ENCODE measurements at regions not wholly inside any gene's neighbourhood (a gene's known extent, or its start where the extent isn't known, plus 50 kb on each side); places are given as distances from the start of the nearest gene placed in this dataset.

- Histone ChIP-seq H3K9me3 (ENCODE audit: control extremely low read depth in 1 of 3, control insufficient read depth in 2 of 3, insufficient read depth in 1 of 3, low read length in 2 of 3) (peaks cover 0 to 22% (median 0%) of the 10 kb centered on the region in 3 donors), H3K36me3 (replicated peaks in 1 of 2; ENCODE audit: control extremely low read depth in 1 of 2, control insufficient read depth in 1 of 2, extremely low read depth in 1 of 2, insufficient read depth in 2 of 2, low read length in 1 of 2) (no peaks in the 10 kb centered on the region), H3K4me1 (ENCODE audit: control insufficient read depth in 2 of 2, insufficient read depth in 2 of 2, low read length in 2 of 2) (no peaks in the 10 kb centered on the region), H3K4me3 (ENCODE audit: control extremely low read depth in 1 of 5, extremely low read depth in 1 of 5, insufficient read depth in 1 of 5, low read depth in 2 of 5, low read length in 4 of 5) (no peak overlapping the region), H3K4me2 (replicated peaks; ENCODE audit: low read depth, low read length, poor library complexity, severe bottlenecking) (no peak overlapping the region), H4K20me1 (ENCODE audit: control insufficient read depth, insufficient read depth, low read length, poor library complexity, severe bottlenecking) (no peaks in the 10 kb centered on the region), H3K27ac (ENCODE audit: low read length in 2 of 2) (no peak overlapping the region), H3K79me2 (ENCODE audit: control insufficient read depth, insufficient read depth, low read length) (no peaks in the 10 kb centered on the region), H2AFZ (ENCODE audit: insufficient read depth, low read depth, low read length, poor library complexity, severe bottlenecking) (no peak overlapping the region), H3K27me3 (replicated peaks in 1 of 4; ENCODE audit: control extremely low read depth in 1 of 4, control insufficient read depth in 3 of 4, insufficient read depth in 4 of 4, low read length in 3 of 4) (no peaks in the 10 kb centered on the region), H3K9ac (ENCODE audit: low read length) (no peak overlapping the region)
- DNase-seq, result no peak
- Mint-ChIP-seq H3K4me3 (no peak overlapping the region), H3K27me3 (peaks cover 2% of the 10 kb centered on the region), H3K9me3 (ENCODE audit: insufficient read depth) (no peaks in the 10 kb centered on the region), H3K27ac (no peak overlapping the region), H3K4me1 (no peaks in the 10 kb centered on the region)
- no peak for ATAC-seq (ENCODE audit: low read depth)
- WGBS (ENCODE audit: insufficient coverage), result 92% methylated on average over 3 of the region's 4 CpGs
- intact Hi-C loops (cut with micrococcal nuclease), result no loop called here
- TF ChIP-seq EZH2 (IDR thresholded peaks at IDR 0.05; ENCODE audit: borderline replicate concordance, insufficient read depth, low read depth, low read length, poor library complexity, severe bottlenecking), result no peak
- no peak for TF ChIP-seq CTCF (IDR thresholded peaks at IDR 0.05)
- POLR2A ChIA-PET, result no interaction called here
- CTCF ChIA-PET, result no interaction called here
These were observed 190.2 kb downstream of the INHBB start for GRCh38 chr2:120536141-120536540.

DNA sequence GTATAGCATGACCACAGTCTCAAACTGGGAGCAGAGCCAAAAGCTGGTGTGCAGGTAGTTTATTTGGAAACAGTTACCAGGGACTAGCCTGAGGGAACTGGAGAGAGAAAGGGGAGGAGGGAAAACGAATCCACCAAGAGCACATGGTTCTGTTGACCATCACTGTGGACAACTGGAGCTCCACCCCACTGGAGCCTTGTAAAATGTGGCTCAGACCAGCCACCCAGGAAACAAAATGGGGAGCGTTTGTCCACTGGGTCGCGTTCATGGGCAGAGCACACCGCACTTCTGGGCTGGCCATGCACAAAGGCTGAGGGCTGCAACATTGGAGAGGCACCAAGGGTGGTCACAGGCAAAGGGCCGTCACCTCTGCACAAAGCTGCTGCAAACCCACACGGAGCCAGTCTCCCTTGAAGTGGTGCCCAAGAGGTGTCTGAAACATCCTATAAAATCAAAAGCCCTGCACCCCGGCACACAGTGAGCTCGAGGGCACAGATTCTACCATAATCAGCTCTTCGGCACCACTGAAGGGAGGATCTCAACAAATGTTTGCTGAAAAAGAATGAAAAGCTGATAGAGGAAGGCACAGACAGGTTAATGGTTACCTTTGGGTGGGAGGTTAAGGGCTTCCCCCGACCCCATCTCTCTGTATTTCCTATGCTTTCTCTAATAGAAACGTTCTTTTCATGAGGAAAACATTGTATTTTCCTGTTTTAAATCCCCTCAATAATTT is 192.9 kb downstream of the INHBB start:
- POLR2A ChIA-PET, result no interaction called here
- Histone ChIP-seq H3K9ac (ENCODE audit: low read length) (no peak overlapping the region), H3K27me3 (replicated peaks in 1 of 4; ENCODE audit: control extremely low read depth in 1 of 4, control insufficient read depth in 3 of 4, insufficient read depth in 4 of 4, low read length in 3 of 4) (no peaks in the 10 kb centered on the region), H3K27ac (ENCODE audit: low read length in 2 of 2) (no peak overlapping the region), H4K20me1 (ENCODE audit: control insufficient read depth, insufficient read depth, low read length, poor library complexity, severe bottlenecking) (no peaks in the 10 kb centered on the region), H3K4me1 (ENCODE audit: control insufficient read depth in 2 of 2, insufficient read depth in 2 of 2, low read length in 2 of 2) (no peaks in the 10 kb centered on the region), H3K36me3 (replicated peaks in 1 of 2; ENCODE audit: control extremely low read depth in 1 of 2, control insufficient read depth in 1 of 2, extremely low read depth in 1 of 2, insufficient read depth in 2 of 2, low read length in 1 of 2) (no peaks in the 10 kb centered on the region), H3K9me3 (ENCODE audit: control extremely low read depth in 1 of 3, control insufficient read depth in 2 of 3, insufficient read depth in 1 of 3, low read length in 2 of 3) (peaks cover 0 to 9% (median 0%) of the 10 kb centered on the region in 3 donors), H3K4me3 (ENCODE audit: control extremely low read depth in 1 of 5, extremely low read depth in 1 of 5, insufficient read depth in 1 of 5, low read depth in 2 of 5, low read length in 4 of 5) (no peak overlapping the region), H3K79me2 (ENCODE audit: control insufficient read depth, insufficient read depth, low read length) (no peaks in the 10 kb centered on the region), H2AFZ (ENCODE audit: insufficient read depth, low read depth, low read length, poor library complexity, severe bottlenecking) (no peak overlapping the region), H3K4me2 (replicated peaks; ENCODE audit: low read depth, low read length, poor library complexity, severe bottlenecking) (no peak overlapping the region)
- intact Hi-C loops (cut with micrococcal nuclease), result no loop called here
- Mint-ChIP-seq H3K27ac (no peak overlapping the region), H3K4me3 (no peak overlapping the region), H3K9me3 (ENCODE audit: insufficient read depth) (no peaks in the 10 kb centered on the region), H3K4me1 (no peaks in the 10 kb centered on the region), H3K27me3 (peaks cover 2% of the 10 kb centered on the region)
- WGBS (ENCODE audit: insufficient coverage), result 91% methylated on average over 7 of the region's 12 CpGs
- ATAC-seq (ENCODE audit: low read depth) (no peak), DNase-seq (no peak)
- TF ChIP-seq CTCF (IDR thresholded peaks at IDR 0.05) (no peak), EZH2 (IDR thresholded peaks at IDR 0.05; ENCODE audit: borderline replicate concordance, insufficient read depth, low read depth, low read length, poor library complexity, severe bottlenecking) (no peak)
- CTCF ChIA-PET, result no interaction called here

Data from B cell (primary cell).